GM12864 (cell line): ENCODE measurements at regions not wholly inside any gene's neighbourhood (a gene's known extent, or its start where the extent isn't known, plus 50 kb on each side); places are given as distances from the start of the nearest gene placed in this dataset.

Experiments
- DNase-seq: peaks from one replicate; pipeline ENCODE4 v3.0.0-alpha.2; 2011; ENCODE audit warnings: low read depth
- H3K4me3 ChIP-seq: 2 replicates; pipeline ENCODE4 v1.5.1; 2011; ENCODE audit warnings: mild to moderate bottlenecking, low read depth, low read length, control low read depth
- TF ChIP-seq, protein P1 (sequence below): IDR thresholded peaks from 2 replicates; pipeline ENCODE4 v1.5.1; 2011; ENCODE audit warnings: low read depth, mild to moderate bottlenecking, moderate library complexity, low read length, control low read depth, inconsistent platforms; ENCODE audit errors: missing control alignments

DNA sequence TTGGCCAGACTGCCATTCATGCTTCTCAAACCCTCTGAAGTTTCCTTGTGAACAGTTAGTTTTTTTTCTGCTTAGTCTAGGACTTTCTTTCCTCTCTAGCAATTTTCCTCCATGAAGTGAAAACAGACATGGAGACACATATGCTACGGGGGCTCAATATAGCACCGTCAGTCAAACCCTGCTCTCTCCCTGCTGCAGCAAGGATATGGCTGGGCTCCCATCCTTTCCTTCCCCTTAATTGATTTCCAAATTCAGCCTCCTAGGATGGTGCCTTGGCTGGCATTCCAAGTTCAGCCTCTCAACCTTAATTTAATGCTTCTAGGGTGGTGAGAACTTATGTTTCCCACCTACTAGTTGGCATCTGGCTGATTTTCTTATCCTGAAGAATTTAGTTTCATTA, 436.7 kb downstream of the NPIPA7 start:
- TF ChIP-seq, protein P1, sequence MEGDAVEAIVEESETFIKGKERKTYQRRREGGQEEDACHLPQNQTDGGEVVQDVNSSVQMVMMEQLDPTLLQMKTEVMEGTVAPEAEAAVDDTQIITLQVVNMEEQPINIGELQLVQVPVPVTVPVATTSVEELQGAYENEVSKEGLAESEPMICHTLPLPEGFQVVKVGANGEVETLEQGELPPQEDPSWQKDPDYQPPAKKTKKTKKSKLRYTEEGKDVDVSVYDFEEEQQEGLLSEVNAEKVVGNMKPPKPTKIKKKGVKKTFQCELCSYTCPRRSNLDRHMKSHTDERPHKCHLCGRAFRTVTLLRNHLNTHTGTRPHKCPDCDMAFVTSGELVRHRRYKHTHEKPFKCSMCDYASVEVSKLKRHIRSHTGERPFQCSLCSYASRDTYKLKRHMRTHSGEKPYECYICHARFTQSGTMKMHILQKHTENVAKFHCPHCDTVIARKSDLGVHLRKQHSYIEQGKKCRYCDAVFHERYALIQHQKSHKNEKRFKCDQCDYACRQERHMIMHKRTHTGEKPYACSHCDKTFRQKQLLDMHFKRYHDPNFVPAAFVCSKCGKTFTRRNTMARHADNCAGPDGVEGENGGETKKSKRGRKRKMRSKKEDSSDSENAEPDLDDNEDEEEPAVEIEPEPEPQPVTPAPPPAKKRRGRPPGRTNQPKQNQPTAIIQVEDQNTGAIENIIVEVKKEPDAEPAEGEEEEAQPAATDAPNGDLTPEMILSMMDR: no peak
- H3K4me3 ChIP-seq: no peak overlapping the region
- DNase-seq: no peak

DNA sequence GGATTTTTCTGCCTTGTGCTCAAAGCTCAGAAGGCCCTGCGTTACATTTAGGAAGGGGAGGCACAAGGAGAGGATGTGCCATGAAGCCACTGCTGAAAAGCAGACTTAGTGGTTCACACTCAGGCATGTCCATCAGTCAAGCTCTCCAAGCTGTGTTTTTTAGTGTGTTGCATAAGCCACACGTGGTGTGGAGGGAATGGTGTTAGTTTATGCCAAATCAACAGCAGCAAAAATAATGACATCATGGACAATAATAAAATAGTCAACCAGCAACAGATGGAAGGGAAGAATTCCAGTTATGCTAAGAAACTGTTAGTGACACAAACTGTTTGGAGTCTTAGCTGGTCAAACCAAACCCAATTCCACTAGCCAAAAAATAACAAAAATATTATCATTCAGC, 438.3 kb downstream of the NPIPA7 start:
- no peak for DNase-seq
- no peak overlapping the region for H3K4me3 ChIP-seq
- TF ChIP-seq, protein P1: no peak

DNA sequence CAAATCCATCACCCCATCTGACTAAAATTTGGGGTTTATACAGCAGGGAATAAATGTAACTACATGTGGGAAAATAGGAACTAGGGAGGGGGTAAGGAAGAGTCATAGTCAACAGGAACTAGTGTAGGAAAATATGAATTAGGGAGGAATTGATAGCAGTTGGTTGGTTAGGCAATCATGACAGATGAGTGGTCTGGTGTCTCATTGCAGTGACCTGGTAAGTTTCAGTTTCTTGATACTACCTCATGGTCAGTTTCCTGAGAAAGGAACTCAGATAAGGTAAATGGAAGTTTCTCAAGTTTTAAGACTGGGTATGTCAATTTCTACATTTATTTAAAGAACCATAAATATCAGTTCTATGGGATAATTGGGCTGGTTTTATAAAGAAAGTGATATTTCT, 442.3 kb downstream of the NPIPA7 start:
- DNase-seq: no peak
- H3K4me3 ChIP-seq: no peak overlapping the region
- TF ChIP-seq, protein P1: no peak

DNA sequence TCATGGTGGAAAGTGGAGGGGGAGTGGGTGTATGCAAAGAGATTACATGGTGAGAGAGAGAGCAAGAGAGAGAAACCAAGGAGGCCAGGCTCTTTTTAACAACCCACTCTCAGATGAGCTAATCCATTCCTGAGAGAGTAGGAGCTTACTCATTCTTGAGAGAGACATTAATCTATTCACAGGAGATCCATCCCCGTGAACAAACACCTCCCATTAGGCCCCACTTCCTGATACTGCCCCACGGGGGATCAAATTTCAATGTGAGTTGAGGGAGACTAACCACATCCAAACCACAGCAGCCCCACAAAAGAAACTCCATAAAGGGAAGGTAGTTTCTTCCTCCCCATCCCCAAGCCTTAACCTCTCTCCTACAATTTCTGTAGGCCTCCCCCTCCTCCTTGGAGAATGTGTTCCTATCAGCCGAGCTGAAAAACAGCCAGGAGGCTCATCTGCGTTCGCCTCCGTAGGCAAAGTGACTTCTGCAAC, 450.0 kb downstream of the NPIPA7 start:
- DNase-seq: no peak
- H3K4me3 ChIP-seq: no peak overlapping the region
- TF ChIP-seq, protein P1: no peak

- TF ChIP-seq, protein P1: no peak
- no peak for DNase-seq
- no peak overlapping the region for H3K4me3 ChIP-seq
Measured at GRCh38 chr16:16830401-16830800, 451.5 kb downstream of the NPIPA7 start.

DNA sequence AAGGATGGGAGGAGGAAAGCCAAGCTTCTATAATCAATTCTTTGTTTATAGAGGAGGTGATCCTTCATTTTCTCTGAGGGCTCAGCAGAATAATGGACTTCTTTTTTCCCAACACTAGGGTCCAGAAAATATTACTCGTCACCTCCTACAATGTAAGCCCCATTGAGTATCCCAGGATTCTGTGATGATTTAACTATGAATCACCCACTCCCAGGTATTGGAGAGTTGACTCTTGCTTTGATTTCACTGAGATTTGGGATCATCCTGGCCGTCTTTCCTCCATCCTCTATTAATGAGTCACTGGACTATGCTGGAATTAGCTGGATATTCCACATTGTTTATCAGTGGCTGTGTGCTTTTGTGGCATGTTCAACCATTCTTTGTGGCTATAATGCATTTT, 452.0 kb downstream of the NPIPA7 start:
- TF ChIP-seq, protein P1: no peak
- H3K4me3 ChIP-seq: no peak overlapping the region
- no peak for DNase-seq

GRCh38 chr16:16833165-16833564, 454.2 kb downstream of the NPIPA7 start:
- TF ChIP-seq, protein P1: no peak
- no peak overlapping the region for H3K4me3 ChIP-seq
- no peak for DNase-seq
